ENCODE measurements at regions not wholly inside any gene's neighbourhood (a gene's known extent, or its start where the extent isn't known, plus 50 kb on each side); places are given as distances from the start of the nearest gene placed in this dataset.

DNA sequence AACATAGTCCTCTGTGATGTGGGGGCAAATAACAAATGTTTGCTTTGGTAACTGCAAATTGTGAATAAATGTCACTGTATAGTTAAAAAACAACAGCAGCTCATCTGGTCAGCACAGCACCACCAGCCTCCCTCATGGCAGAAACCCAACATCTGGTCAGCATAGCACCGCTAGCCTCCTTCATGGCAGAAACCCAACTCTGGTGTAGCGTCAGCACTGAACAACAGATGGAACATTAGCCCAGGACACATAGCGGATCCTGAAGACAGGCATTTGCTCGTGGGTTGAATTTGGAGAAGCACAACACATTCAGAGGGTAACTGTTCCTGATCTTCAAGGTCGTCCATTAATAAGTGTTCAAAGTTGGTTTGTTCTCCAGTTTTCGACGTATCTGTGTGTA, 265.9 kb downstream of the DLL1 start:
- TF ChIP-seq, protein P1, sequence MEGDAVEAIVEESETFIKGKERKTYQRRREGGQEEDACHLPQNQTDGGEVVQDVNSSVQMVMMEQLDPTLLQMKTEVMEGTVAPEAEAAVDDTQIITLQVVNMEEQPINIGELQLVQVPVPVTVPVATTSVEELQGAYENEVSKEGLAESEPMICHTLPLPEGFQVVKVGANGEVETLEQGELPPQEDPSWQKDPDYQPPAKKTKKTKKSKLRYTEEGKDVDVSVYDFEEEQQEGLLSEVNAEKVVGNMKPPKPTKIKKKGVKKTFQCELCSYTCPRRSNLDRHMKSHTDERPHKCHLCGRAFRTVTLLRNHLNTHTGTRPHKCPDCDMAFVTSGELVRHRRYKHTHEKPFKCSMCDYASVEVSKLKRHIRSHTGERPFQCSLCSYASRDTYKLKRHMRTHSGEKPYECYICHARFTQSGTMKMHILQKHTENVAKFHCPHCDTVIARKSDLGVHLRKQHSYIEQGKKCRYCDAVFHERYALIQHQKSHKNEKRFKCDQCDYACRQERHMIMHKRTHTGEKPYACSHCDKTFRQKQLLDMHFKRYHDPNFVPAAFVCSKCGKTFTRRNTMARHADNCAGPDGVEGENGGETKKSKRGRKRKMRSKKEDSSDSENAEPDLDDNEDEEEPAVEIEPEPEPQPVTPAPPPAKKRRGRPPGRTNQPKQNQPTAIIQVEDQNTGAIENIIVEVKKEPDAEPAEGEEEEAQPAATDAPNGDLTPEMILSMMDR (conservative IDR thresholded peaks at IDR 0.05; ENCODE audit: low read depth in 2 of 2): no peak
- TF ChIP-seq JUNB (IDR thresholded peaks at IDR 0.05; ENCODE audit: unreplicated experiment) (no peak), POLR2AphosphoS5 (IDR thresholded peaks at IDR 0.05; ENCODE audit: low read depth) (no peak), EZH2 (IDR thresholded peaks at IDR 0.05; ENCODE audit: low read depth, unreplicated experiment) (no peak), CREB1 (CRISPR knock-in tag; IDR thresholded peaks at IDR 0.05; ENCODE audit: low read depth) (no peak), EZH2phosphoT487 (IDR thresholded peaks at IDR 0.05; ENCODE audit: unreplicated experiment) (no peak), ZNF331 (CRISPR knock-in tag; IDR thresholded peaks at IDR 0.05; ENCODE audit: low read depth) (no peak), NANOG (IDR thresholded peaks at IDR 0.05; ENCODE audit: borderline replicate concordance) (no peak), STAT1 (IDR thresholded peaks at IDR 0.05; ENCODE audit: unreplicated experiment) (no peak)
- TF ChIP-seq, protein P2, sequence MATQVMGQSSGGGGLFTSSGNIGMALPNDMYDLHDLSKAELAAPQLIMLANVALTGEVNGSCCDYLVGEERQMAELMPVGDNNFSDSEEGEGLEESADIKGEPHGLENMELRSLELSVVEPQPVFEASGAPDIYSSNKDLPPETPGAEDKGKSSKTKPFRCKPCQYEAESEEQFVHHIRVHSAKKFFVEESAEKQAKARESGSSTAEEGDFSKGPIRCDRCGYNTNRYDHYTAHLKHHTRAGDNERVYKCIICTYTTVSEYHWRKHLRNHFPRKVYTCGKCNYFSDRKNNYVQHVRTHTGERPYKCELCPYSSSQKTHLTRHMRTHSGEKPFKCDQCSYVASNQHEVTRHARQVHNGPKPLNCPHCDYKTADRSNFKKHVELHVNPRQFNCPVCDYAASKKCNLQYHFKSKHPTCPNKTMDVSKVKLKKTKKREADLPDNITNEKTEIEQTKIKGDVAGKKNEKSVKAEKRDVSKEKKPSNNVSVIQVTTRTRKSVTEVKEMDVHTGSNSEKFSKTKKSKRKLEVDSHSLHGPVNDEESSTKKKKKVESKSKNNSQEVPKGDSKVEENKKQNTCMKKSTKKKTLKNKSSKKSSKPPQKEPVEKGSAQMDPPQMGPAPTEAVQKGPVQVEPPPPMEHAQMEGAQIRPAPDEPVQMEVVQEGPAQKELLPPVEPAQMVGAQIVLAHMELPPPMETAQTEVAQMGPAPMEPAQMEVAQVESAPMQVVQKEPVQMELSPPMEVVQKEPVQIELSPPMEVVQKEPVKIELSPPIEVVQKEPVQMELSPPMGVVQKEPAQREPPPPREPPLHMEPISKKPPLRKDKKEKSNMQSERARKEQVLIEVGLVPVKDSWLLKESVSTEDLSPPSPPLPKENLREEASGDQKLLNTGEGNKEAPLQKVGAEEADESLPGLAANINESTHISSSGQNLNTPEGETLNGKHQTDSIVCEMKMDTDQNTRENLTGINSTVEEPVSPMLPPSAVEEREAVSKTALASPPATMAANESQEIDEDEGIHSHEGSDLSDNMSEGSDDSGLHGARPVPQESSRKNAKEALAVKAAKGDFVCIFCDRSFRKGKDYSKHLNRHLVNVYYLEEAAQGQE (IDR thresholded peaks at IDR 0.05; ENCODE audit: unreplicated experiment): no peak

All from GM23338 (cell line).